ENCODE measurements at regions not wholly inside any gene's neighbourhood (a gene's known extent, or its start where the extent isn't known, plus 50 kb on each side); places are given as distances from the start of the nearest gene placed in this dataset.

GRCh38 chr2:172373766-172374165 lies 53.6 kb upstream of the ITGA6 start:
- H3K27me3 ChIP-seq (replicated peaks in 1 of 7) = no peaks in the 10 kb centered on the region
- TF ChIP-seq POLR2AphosphoS5 (IDR thresholded peaks at IDR 0.05) (no peak), POLR2A (IDR thresholded peaks at IDR 0.05) (no peak), CTCF (IDR thresholded peaks at IDR 0.05 in 8 of 11, conservative IDR thresholded peaks at IDR 0.05 in 3 of 11) (no peak)
- no peak overlapping the region for H3K27ac ChIP-seq
- intact Hi-C loops (cut with DNase I; ENCODE audit: low total_unique reads) = no loop called here
- peaks cover 0 to 14% (median 8%) of the 10 kb centered on the region in 8 donors for H3K9me3 ChIP-seq
- no peaks in the 10 kb centered on the region for H3K36me3 ChIP-seq
- 69 to 84% (median 79%) methylated on average over 3 of the region's 3 CpGs for WGBS, 5 donors
- H3K4me3 ChIP-seq = no peak overlapping the region
- no peak for DNase-seq
- H3K4me1 ChIP-seq = peaks cover 0 to 26% (median 6%) of the 10 kb centered on the region in 6 donors

- DNase-seq = no peak
- Histone ChIP-seq H3K27me3 (replicated peaks in 1 of 7) (no peaks in the 10 kb centered on the region), H3K9me3 (peaks cover 0 to 14% (median 5%) of the 10 kb centered on the region in 8 donors), H3K27ac (no peak overlapping the region), H3K4me1 (peaks cover 0 to 26% (median 6%) of the 10 kb centered on the region in 6 donors), H3K36me3 (no peaks in the 10 kb centered on the region), H3K4me3 (no peak overlapping the region)
- WGBS, 5 donors = 77 to 88% (median 80%) methylated on average over 7 of the region's 7 CpGs
- intact Hi-C loops (cut with DNase I; ENCODE audit: low total_unique reads) = no loop called here
- TF ChIP-seq POLR2AphosphoS5 (IDR thresholded peaks at IDR 0.05) = no peak
- TF ChIP-seq CTCF (IDR thresholded peaks at IDR 0.05 in 8 of 11, conservative IDR thresholded peaks at IDR 0.05 in 3 of 11) = no peak
- TF ChIP-seq POLR2A (IDR thresholded peaks at IDR 0.05) = no peak
Observed at GRCh38 chr2:172374318-172375240, 52.8 kb upstream of the ITGA6 start.

GRCh38 chr2:172375251-172375650 lies 52.1 kb upstream of the ITGA6 start:
- Histone ChIP-seq H3K27me3 (replicated peaks in 1 of 7) (no peaks in the 10 kb centered on the region), H3K4me3 (no peak overlapping the region), H3K27ac (no peak overlapping the region), H3K36me3 (no peaks in the 10 kb centered on the region), H3K4me1 (peaks cover 0 to 31% (median 8%) of the 10 kb centered on the region in 6 donors), H3K9me3 (peaks cover 0 to 13% (median 6%) of the 10 kb centered on the region in 8 donors)
- TF ChIP-seq POLR2A (IDR thresholded peaks at IDR 0.05) = no peak
- TF ChIP-seq POLR2AphosphoS5 (IDR thresholded peaks at IDR 0.05) = no peak
- TF ChIP-seq CTCF (IDR thresholded peaks at IDR 0.05 in 8 of 11, conservative IDR thresholded peaks at IDR 0.05 in 3 of 11) = no peak
- DNase-seq = no peak
- intact Hi-C loops (cut with DNase I; ENCODE audit: low total_unique reads) = no loop called here
- 50 to 80% (median 65%) methylated on average over 2 of the region's 2 CpGs for WGBS, 5 donors

GRCh38 chr2:172376016-172376415 lies 51.4 kb upstream of the ITGA6 start:
- Histone ChIP-seq H3K4me3 (no peak overlapping the region), H3K9me3 (peaks cover 0 to 13% (median 6%) of the 10 kb centered on the region in 8 donors), H3K36me3 (no peaks in the 10 kb centered on the region), H3K27me3 (replicated peaks in 1 of 7) (no peaks in the 10 kb centered on the region), H3K4me1 (peaks cover 3 to 38% (median 16%) of the 10 kb centered on the region in 6 donors), H3K27ac (no peak overlapping the region)
- TF ChIP-seq POLR2AphosphoS5 (IDR thresholded peaks at IDR 0.05) = no peak
- TF ChIP-seq POLR2A (IDR thresholded peaks at IDR 0.05) = no peak
- TF ChIP-seq CTCF (IDR thresholded peaks at IDR 0.05 in 8 of 11, conservative IDR thresholded peaks at IDR 0.05 in 3 of 11) = no peak
- 73 to 90% (median 82%) methylated on average over 5 of the region's 5 CpGs for WGBS, 5 donors
- intact Hi-C loops (cut with DNase I; ENCODE audit: low total_unique reads) = no loop called here
- no peak for DNase-seq

All from spleen (tissue), 11 donors.